Daoy (cell line): ENCODE measurements at regions not wholly inside any gene's neighbourhood (a gene's known extent, or its start where the extent isn't known, plus 50 kb on each side); places are given as distances from the start of the nearest gene placed in this dataset.

Experiments used
- DNase-seq: peaks from one replicate; pipeline ENCODE4 v3.0.0-alpha.2; 2015; ENCODE audit warnings: low read depth

GRCh38 chr13:60286707-60287106 is 110.3 kb upstream of the TDRD3 start:
- no peak for DNase-seq

GRCh38 chr13:60288569-60288968 is 108.5 kb upstream of the TDRD3 start:
- DNase-seq = no peak

DNA sequence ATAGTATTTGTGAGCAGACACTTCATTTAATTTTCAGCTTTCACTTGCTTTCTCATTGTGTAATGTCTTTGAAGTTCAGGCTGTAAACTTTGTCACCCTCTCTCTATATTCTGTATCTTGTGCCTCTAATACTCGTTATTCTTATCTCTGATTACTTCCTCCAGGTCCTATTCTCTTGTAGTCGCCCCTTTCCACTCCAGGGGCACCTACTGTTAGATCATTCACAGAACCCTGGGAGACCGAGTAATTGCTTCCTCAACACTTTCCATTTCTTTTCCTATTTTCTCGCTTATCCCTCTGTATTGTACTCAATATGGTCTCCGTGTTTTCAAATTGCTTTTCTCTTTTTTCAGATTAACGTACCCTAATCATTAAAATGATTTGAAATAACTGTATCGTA is 93.9 kb upstream of the TDRD3 start:
- DNase-seq = no peak

DNA sequence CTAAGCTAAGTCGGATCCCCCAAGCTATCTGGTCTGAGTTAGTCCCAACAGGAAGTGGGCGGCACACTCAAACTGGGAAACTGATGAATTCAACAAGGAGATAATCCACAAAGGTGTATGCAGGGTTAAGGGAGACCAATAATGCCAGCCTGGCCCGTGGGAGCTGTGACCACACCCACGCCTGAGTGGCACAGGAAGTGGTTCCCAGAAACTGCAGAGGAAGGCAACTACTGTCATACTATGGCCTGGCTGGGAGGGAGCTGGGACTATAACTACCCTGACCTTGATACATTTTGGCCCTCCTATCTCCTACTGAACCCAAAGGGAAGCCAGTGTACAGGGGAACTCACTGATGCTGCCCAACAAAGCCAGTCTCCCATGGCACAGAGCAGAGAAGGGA is 85.5 kb upstream of the TDRD3 start:
- DNase-seq = peak; percentile 2

DNA sequence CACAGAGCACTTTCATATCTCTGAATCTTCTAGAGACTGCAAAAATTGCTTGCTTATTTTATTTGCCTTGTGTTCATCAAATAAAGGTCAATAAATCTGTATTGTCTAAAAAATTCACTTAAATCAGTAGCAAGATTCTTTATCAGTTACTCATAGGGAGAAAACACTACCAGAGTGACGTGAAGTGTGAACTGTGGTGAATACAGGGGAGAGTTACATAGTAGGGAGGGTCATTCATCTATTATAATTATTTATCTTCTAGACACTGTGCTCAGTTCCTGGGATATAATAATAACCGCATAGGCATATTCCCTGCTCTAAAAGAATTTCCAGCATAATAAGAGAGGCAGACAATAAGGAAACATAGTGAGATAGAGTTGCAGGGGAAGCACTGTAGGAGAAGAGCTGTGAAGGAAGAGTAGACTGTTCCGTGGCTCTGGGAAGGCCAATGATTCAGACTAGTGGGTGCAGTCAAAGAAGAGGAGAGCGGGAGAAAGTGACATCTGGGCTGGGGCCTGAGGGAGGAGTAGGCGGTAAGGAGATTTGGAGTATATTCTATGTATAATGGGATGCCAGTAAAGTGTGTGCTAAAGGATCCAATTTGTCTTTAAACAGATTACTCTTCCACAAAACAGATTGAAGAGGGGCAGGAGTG is 84.0 kb upstream of the TDRD3 start:
- no peak for DNase-seq

GRCh38 chr13:60318186-60318585 is 78.8 kb upstream of the TDRD3 start:
- DNase-seq = no peak

DNA sequence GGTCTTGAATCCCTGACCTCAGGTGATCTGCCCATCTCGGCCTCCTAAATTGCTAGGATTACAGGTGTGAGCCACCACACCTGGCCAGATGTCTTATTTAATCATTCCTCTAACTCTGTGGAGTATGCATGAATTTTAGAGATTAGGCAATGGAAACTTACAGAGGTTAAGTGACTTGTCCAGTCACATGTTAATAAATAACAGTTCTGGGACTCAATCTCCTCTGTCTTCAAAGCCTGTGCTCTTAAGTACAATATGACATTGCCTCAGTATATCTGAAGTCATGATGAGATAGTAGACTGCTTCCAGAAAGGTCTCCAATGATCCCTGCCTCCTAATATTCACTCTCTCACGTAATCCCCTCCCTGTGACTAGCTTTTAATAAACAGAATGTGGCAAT is 72.9 kb upstream of the TDRD3 start:
- no peak for DNase-seq

DNA sequence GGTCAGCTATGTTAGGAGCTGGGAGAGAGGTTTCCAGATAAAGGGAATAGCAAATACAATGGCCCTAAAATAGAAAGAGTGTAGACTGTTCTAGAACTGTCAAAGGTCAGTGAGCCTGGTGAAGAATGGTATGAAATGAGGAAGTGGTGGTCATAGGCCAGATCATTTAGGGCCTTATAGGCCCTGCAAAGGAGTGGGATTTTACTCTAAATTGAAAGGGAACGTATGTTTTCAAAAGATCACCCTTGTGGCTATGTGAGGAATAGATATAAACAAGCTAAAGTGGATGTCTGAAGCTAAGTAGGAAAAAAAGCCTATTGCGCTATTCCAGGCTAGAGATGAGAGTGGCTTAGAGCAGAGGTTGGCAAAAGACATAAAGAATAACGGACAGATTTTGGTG is 70.7 kb upstream of the TDRD3 start:
- no peak for DNase-seq

GRCh38 chr13:60327511-60327910 is 69.5 kb upstream of the TDRD3 start:
- no peak for DNase-seq

DNA sequence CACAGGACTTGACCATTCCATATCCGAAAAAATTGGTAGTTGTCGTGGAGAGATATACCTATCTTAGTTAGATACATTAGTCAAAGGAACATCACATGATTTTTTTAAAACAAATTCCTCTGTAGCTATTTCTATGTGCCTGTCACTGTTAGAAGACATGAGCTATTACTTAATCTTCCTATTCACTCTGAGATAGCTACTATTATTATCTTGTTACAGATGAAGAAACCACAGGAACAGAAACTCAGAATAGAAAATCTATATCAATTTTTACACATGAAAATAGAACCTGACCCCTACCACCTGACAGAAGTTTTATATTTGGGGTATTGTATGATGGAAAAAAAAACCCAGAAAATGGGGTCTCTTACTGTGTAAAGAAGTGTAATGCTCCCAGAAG is 68.9 kb upstream of the TDRD3 start:
- no peak for DNase-seq

DNA sequence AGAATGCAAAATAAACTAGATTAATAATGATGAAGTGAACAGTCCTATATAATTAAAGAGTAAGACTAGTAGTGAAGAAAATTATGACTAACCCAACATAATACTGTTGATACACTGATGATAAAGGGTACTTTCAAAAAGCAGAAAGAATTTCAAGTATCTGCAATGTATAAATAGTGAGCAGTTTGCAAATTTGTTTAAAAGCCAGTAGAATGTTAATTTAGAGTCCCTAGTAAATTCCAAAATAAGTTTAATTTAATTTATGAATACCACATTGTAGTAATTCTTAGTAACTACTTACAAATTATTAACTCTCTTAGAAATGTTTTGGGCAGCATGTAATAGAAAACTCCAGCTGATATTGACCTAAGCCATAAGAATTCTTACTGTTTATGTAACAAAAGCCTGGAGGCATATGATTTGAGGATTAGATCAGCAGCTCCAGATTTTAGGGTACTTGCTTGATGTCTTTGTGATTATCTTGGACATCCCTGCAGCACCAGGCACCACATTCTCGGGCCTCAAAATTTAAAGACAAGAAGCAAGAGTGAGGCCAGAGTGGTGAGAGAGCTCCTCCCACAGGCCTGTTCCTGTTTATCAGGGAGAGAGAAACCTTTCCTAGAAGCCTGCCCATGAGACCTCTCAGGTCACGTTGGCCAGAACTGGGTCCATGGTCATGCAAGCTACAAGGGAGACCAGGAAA is 67.6 kb upstream of the TDRD3 start:
- DNase-seq = peak; percentile 9

DNA sequence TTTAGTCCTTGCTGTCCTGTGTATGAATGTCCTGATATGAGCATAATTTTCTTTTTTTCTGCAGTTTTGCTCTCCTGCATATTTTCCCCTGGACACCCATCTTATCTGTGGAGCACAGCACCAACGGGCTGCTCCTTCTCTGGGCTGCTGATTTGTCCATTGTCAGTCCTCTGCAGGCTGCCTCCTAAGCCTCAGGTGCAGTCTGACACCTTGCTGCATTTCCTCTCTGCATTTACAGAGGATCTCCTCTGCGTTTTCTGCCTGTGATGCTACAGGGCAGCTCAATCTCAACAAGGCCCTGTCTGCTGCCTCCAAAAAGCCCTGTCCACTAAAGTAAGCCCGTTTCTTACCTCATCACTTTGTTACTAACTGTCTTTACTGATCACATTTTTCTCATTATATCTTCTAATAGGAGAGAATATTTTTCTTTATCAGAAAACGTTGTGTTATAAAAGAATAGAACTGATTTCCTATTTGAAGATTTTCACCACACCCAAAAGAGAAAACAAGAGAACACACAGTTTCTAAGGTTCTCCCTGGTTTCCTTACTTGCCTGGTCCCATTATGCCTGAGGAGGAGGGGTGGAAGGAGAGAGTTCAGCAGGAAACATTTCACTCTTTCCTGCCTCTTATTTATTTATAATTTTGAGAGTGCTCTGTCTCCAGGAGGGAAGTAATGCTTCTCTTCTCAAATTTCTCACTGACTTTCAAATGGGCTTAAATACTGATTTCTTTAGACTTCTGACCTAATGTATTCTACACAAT is 65.6 kb upstream of the TDRD3 start:
- DNase-seq = no peak

DNA sequence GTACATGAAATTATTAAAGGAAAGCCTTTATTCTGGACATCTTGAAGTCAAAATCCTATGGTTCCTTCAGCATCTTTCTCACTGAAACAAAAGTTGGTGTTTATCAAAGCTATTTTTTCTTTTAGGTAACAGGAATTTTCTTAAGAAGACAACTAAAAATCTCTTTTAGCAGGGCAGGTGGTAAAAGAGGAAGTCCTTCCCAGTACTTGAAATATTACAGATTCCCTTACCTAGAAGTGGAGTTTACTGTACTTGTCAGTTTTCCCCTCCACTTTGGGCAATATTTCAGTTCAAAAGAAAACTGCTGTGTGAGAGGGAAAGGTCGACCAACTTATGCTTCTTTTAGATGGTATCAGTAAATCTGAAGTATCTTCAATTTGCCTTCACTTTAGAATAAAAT is 64.3 kb upstream of the TDRD3 start:
- no peak for DNase-seq

- no peak for DNase-seq
Observed at GRCh38 chr13:60334310-60334709, 62.7 kb upstream of the TDRD3 start.

DNA sequence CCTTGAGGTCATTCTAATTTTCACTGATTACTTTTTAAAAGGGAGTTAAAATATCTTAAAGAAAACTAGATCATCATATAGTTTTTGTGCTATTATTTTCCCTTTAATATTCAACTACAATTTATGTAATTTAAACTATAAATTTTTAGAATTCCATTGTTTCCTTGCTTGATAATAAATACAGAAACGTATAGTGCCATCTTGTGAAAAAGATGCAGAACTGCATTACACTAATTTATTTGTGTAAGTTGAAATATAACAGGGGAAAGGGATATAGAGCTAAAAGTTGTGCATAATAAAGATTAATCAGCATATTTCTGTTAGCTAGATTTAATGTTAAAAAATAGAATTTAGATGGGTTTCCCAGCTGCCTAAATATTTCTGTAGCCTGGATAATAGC is 61.5 kb upstream of the TDRD3 start:
- no peak for DNase-seq

- no peak for DNase-seq
Observed at GRCh38 chr13:60338754-60339153, 58.3 kb upstream of the TDRD3 start.

DNA sequence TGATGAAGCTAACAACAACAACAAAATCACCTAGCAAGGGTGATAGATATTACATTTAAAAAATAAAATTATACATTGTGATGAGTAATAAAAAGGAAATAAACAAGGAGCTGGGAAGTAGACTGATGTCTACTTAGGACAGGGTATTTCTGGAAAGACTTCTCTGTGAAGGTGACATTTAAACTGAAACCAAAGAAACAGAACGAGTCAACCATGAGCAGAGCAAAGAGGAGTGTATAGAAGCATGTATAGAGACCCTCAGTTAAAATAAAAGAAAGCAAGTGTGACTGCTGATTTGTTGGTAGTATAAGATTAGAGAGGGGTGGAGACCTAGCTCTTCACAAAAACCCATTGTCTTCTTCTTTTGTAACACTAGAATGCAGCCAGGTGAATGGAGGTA is 53.0 kb upstream of the TDRD3 start:
- no peak for DNase-seq

DNA sequence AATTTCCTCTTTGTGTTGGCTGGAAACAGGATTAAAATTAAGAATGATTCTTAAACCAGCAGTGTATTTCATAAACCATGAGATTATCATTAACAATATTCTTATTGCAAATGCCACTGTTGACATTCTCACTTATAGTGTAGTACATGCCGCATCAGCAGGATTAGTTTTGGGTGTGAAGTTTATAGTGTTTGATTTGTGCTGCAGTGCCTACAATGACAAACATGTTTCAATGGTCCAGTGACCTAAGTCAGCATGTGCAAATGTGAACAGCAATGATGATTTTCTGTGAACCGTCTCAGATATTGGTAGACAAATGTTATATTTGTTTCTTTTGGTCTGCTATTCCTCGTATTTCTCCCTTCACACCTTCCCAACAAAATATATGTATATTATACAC is 49.8 kb upstream of the TDRD3 start:
- DNase-seq = no peak
